Activated B cell treated with CpG ODN at 0.5 μM for 24 hours (primary cell): ENCODE measurements at regions not wholly inside any gene's neighbourhood (a gene's known extent, or its start where the extent isn't known, plus 50 kb on each side); places are given as distances from the start of the nearest gene placed in this dataset.

Experiments
- ATAC-seq: fragments of 200-7000 bp; cut with Tn5 transposase; one replicate; pipeline ENCODE4 v1.10.0; 2021; ENCODE audit warnings: low read depth, mild to moderate bottlenecking, moderate library complexity
- CTCF ChIA-PET: fragments of 350-600 bp; sonication (Branson Sonifier 250); formaldehyde crosslinking; loops from one replicate; lab custom pipeline; 2021; ENCODE audit warnings: antibody characterized with exemption; lab: Charles Lee
- POLR2A ChIA-PET: fragments of 350-600 bp; sonication (Branson Sonifier 250); formaldehyde crosslinking; loops from one replicate; lab custom pipeline; 2021; ENCODE audit warnings: antibody characterized with exemption; lab: Charles Lee
- DNase-seq: peaks from one replicate; pipeline ENCODE4 v3.0.0; 2022
- H3K27ac Mint-ChIP-seq: one replicate; pipeline ENCODE4 v1.8.0; 2020; ENCODE audit warnings: mixed read lengths
- H3K27me3 Mint-ChIP-seq: one replicate; pipeline ENCODE4 v1.8.0; 2021; ENCODE audit warnings: mixed read lengths
- H3K36me3 Mint-ChIP-seq: one replicate; pipeline ENCODE4 v1.8.0; 2021; ENCODE audit warnings: low read depth, mixed read lengths
- H3K4me1 Mint-ChIP-seq: one replicate; pipeline ENCODE4 v1.8.0; 2021; ENCODE audit warnings: mixed read lengths
- H3K4me3 Mint-ChIP-seq: one replicate; pipeline ENCODE4 v1.8.0; 2020; ENCODE audit warnings: mild to moderate bottlenecking, mixed read lengths
- H3K9me3 Mint-ChIP-seq: one replicate; pipeline ENCODE4 v1.8.0; 2020; ENCODE audit warnings: mixed read lengths
- CTCF ChIP-seq: fragments of 200-600 bp; IDR thresholded peaks from one replicate; pipeline ENCODE4 v1.8.0; 2022; ENCODE audit warnings: antibody characterized with exemption, mild to moderate bottlenecking
- intact Hi-C: fragments of 100-400 bp; cut with micrococcal nuclease; formaldehyde crosslinking; loops from one replicate; pipeline ENCODE4 v1.15.1; 2024

DNA sequence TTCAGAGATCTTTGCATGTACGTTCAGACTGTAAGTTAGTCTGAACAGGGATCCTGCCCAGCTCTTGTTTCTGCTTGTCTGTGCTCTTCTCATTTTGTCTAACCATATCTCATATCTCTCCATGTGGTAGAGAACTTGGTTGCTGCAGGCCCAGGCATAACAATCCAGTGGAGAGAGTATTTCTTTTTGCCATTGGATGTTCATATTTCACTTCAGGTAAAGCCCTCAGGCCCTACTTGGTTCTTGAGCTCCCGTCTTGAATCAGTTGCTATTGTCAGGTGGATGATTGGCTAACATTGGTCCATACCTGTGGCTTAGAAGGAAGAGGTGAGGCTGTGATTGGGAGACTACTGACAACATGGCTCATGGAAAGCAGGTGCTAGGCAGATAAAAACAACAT is 357.7 kb upstream of the FLRT2 start:
- Mint-ChIP-seq H3K4me1 (no peaks in the 10 kb centered on the region), H3K9me3 (peaks cover 6% of the 10 kb centered on the region), H3K27me3 (no peaks in the 10 kb centered on the region), H3K27ac (no peak overlapping the region), H3K4me3 (no peak overlapping the region), H3K36me3 (no peaks in the 10 kb centered on the region)
- ChIA-PET POLR2A (no interaction called here), CTCF (no interaction called here)
- no peak for TF ChIP-seq CTCF
- intact Hi-C loops: no loop called here
- no peak for ATAC-seq
- DNase-seq: no peak

DNA sequence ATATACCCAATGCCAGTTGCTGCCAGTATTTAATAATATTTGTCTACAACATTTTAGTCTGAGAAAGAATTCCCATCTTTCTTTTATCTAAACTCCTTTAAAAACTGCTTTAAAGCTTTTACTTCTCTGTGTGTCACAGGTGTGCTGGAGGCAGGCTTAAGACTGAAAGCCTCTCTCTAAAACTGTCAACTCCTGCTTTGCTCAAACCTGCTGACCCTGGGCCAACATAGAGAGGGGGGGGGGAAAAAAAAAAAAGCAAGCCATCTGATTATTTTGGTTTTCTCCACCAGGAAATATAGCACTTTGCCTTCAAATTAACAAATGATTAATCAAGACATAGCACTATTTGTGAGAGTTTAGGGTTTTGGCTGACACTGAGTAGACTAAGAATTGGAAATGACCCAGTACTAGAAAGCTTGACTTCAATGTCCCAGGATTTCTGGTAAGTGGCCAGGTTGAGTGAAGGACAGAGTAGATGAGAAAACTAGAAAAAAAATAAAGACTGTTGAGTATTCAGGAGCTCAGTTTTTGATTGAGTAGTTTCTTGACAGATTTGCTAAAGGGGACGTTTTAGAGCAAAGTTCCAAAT is 357.0 kb upstream of the FLRT2 start:
- intact Hi-C loops: no loop called here
- H3K27me3 Mint-ChIP-seq: no peaks in the 10 kb centered on the region
- DNase-seq (no peak), ATAC-seq (no peak)
- no peaks in the 10 kb centered on the region for H3K4me1 Mint-ChIP-seq
- POLR2A ChIA-PET: no interaction called here
- no peak overlapping the region for H3K27ac Mint-ChIP-seq
- H3K9me3 Mint-ChIP-seq: peaks cover 6% of the 10 kb centered on the region
- H3K36me3 Mint-ChIP-seq: no peaks in the 10 kb centered on the region
- CTCF ChIA-PET: no interaction called here
- TF ChIP-seq CTCF: no peak
- no peak overlapping the region for H3K4me3 Mint-ChIP-seq

DNA sequence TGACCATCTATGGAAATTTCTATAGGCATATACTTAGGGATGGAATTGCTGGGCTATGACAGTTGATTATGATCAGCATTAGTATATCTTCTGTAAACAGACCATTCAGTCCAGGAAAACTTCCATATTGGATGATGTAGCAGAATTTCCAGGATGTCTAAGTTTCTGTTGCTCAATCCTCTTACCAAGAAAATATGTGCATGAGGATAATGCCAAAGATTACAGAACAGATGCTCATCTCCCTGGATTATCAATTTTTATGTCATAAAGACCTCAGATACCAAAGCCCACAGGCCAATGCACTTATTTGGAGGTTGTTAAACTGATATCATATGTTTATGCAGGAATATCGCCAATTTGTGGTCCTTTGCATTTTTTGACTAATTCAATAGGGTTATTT is 354.4 kb upstream of the FLRT2 start:
- no peak overlapping the region for H3K27ac Mint-ChIP-seq
- no peak for DNase-seq
- ATAC-seq: no peak
- H3K4me1 Mint-ChIP-seq: no peaks in the 10 kb centered on the region
- ChIA-PET POLR2A (no interaction called here), CTCF (no interaction called here)
- intact Hi-C loops: no loop called here
- H3K4me3 Mint-ChIP-seq: no peak overlapping the region
- H3K9me3 Mint-ChIP-seq: peaks cover 9% of the 10 kb centered on the region
- H3K27me3 Mint-ChIP-seq: no peaks in the 10 kb centered on the region
- TF ChIP-seq CTCF: no peak
- no peaks in the 10 kb centered on the region for H3K36me3 Mint-ChIP-seq

DNA sequence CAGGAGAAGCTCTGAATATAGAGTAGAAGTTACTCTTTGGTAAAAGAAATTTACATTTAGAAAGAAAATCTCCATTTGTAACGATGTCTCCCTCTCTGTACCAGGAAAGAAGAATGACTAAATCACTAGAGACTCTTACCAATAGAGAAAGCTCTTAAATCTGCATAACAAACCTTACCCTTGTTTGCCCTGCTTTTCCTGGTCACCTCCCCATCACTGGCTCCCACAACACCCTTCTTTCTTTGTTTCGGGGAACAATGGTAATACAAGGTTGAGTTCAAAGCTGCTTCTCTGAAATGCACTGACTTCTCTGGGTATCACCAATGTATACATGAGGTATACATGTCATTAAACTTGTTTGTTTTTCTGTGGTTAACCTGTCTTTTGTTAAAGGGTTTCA is 351.1 kb upstream of the FLRT2 start:
- ChIA-PET CTCF (no interaction called here), POLR2A (no interaction called here)
- intact Hi-C loops: no loop called here
- Mint-ChIP-seq H3K4me1 (no peaks in the 10 kb centered on the region), H3K9me3 (peaks cover 5% of the 10 kb centered on the region), H3K27me3 (no peaks in the 10 kb centered on the region), H3K4me3 (no peak overlapping the region), H3K27ac (no peak overlapping the region), H3K36me3 (no peaks in the 10 kb centered on the region)
- DNase-seq: no peak
- ATAC-seq: no peak
- TF ChIP-seq CTCF: no peak

DNA sequence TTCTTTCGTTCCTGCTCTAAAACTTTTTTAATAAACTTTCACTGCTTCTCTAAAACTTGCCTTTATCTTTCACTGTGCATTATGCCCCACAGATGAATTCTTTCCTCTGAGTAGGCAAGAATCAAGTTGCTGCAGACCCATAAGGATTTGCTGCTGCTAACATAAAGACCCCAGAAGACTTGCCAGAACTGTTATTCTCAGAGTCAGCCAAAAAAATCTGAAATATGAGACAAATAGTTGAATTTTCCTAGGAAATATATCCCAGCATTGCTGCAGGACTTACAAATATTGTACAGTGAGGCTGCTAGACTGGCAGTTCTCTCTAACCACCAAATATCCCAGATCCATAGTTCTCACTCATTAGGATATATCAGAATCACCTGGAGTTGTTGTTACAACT is 349.1 kb upstream of the FLRT2 start:
- Mint-ChIP-seq H3K9me3 (peaks cover 8% of the 10 kb centered on the region), H3K27ac (no peak overlapping the region), H3K4me1 (no peaks in the 10 kb centered on the region), H3K27me3 (no peaks in the 10 kb centered on the region), H3K4me3 (no peak overlapping the region), H3K36me3 (no peaks in the 10 kb centered on the region)
- DNase-seq (no peak), ATAC-seq (no peak)
- intact Hi-C loops: no loop called here
- ChIA-PET POLR2A (no interaction called here), CTCF (no interaction called here)
- no peak for TF ChIP-seq CTCF
